CD14-positive monocyte (primary cell): ENCODE measurements at regions not wholly inside any gene's neighbourhood (a gene's known extent, or its start where the extent isn't known, plus 50 kb on each side); places are given as distances from the start of the nearest gene placed in this dataset.

Experiments used
- DNase-seq, 3 donors: peaks; one replicate each; pipeline ENCODE4 v3.0.0-alpha.2; 2011 to 2022
- H2AFZ ChIP-seq: 2 replicates; pipeline ENCODE4 v1.6.0; 2012; ENCODE audit warnings: mild to moderate bottlenecking, low read depth, low read length, inconsistent platforms; ENCODE audit not compliant: insufficient read depth, poor library complexity, severe bottlenecking
- H3K27ac ChIP-seq, 2 donors: 1 replicate in 1 of 2; 2 replicates in 1 of 2; pipeline ENCODE4 v1.5.1; 2012 to 2013; ENCODE audit warnings: low read length in 2 of 2, control low read depth in 1 of 2, inconsistent platforms in 1 of 2, low read depth in 1 of 2, mild to moderate bottlenecking in 1 of 2
- H3K27me3 ChIP-seq, 2 donors: one replicate each; pipeline versions ENCODE4 v1.6.0 to v1.6.1; 2011 to 2013; ENCODE audit warnings: low read length in 2 of 2; ENCODE audit not compliant: control insufficient read depth in 2 of 2, insufficient read depth in 2 of 2
- H3K36me3 ChIP-seq, 2 donors: replicated peaks in 1 of 2; 1 replicate in 1 of 2; 2 replicates in 1 of 2; pipeline versions ENCODE4 v1.5.1 to v1.6.1; 2012 to 2013; ENCODE audit warnings: low read length in 2 of 2, control low read depth in 1 of 2, inconsistent platforms in 1 of 2, mild to moderate bottlenecking in 1 of 2; ENCODE audit not compliant: insufficient read depth in 2 of 2, control insufficient read depth in 1 of 2
- H3K4me1 ChIP-seq, 2 donors: 1 replicate in 1 of 2; 2 replicates in 1 of 2; pipeline versions ENCODE4 v1.5.1 to v1.6.1; 2012 to 2013; ENCODE audit warnings: low read length in 2 of 2, control low read depth in 1 of 2, inconsistent platforms in 1 of 2, mild to moderate bottlenecking in 1 of 2, moderate library complexity in 1 of 2; ENCODE audit not compliant: insufficient read depth in 2 of 2, control insufficient read depth in 1 of 2
- H3K4me2 ChIP-seq: replicated peaks from 2 replicates; pipeline ENCODE3; 2012; ENCODE audit warnings: low read length, moderate library complexity, mild to moderate bottlenecking; ENCODE audit not compliant: poor library complexity, severe bottlenecking; ENCODE audit errors: extremely low read depth
- H3K4me3 ChIP-seq, 3 experiments: fragments of 200-600 bp in 1 of 3; sonication (generic) in 1 of 3; replicated peaks in 1 of 3; 1 replicate in 2 of 3; 2 replicates in 1 of 3; pipeline ENCODE4 v1.5.1; 2011 to 2013; ENCODE audit warnings: low read length in 3 of 3, mild to moderate bottlenecking in 3 of 3, control low read depth in 2 of 3, low read depth in 2 of 3, inconsistent platforms in 1 of 3, moderate library complexity in 1 of 3
- H3K79me2 ChIP-seq: 2 replicates; pipeline ENCODE4 v1.6.0; 2012; ENCODE audit warnings: mild to moderate bottlenecking, control low read depth, inconsistent platforms, low read length, moderate library complexity; ENCODE audit not compliant: insufficient read depth
- H3K9ac ChIP-seq: 2 replicates; pipeline ENCODE4 v1.6.0; 2017; ENCODE audit warnings: low read length, mild to moderate bottlenecking; ENCODE audit not compliant: insufficient read depth, poor library complexity, severe bottlenecking
- H3K9me3 ChIP-seq, 2 donors: replicated peaks in 1 of 2; 1 replicate in 1 of 2; 2 replicates in 1 of 2; pipeline versions ENCODE4 v1.5.1 to v1.6.1; 2012 to 2013; ENCODE audit warnings: low read length in 2 of 2, control low read depth in 1 of 2; ENCODE audit not compliant: control insufficient read depth in 1 of 2, insufficient read depth in 1 of 2
- H4K20me1 ChIP-seq: 2 replicates; pipeline ENCODE4 v1.6.0; 2012; ENCODE audit warnings: mild to moderate bottlenecking, low read length, control low read depth, moderate library complexity; ENCODE audit not compliant: insufficient read depth
- H3K27ac Mint-ChIP-seq, 7 donors: one replicate each; pipeline ENCODE4 v1.8.0; 2020; ENCODE audit warnings: mild to moderate bottlenecking in 7 of 7, mixed read lengths in 7 of 7, moderate library complexity in 6 of 7, inconsistent platforms in 2 of 7
- H3K27me3 Mint-ChIP-seq, 3 donors: one replicate each; pipeline ENCODE4 v1.8.0; 2021 to 2022; ENCODE audit warnings: low read depth in 3 of 3, mild to moderate bottlenecking in 3 of 3, mixed read lengths in 3 of 3, moderate library complexity in 3 of 3, inconsistent platforms in 1 of 3
- H3K36me3 Mint-ChIP-seq, 2 donors: one replicate each; pipeline ENCODE4 v1.8.0; 2020; ENCODE audit warnings: mixed read lengths in 2 of 2, inconsistent platforms in 1 of 2, mild to moderate bottlenecking in 1 of 2
- H3K4me1 Mint-ChIP-seq: one replicate; pipeline ENCODE4 v1.8.0; 2020; ENCODE audit warnings: mild to moderate bottlenecking, mixed read lengths
- H3K4me3 Mint-ChIP-seq, 2 donors: one replicate each; pipeline ENCODE4 v1.8.0; 2020; ENCODE audit warnings: mild to moderate bottlenecking in 2 of 2, mixed read lengths in 2 of 2, moderate library complexity in 1 of 2
- H3K9me3 Mint-ChIP-seq, 7 donors: one replicate each; pipeline ENCODE4 v1.8.0; 2020 to 2022; ENCODE audit warnings: mixed read lengths in 7 of 7, mild to moderate bottlenecking in 6 of 7, moderate library complexity in 6 of 7, inconsistent platforms in 2 of 7
- CTCF ChIP-seq: fragments of 200-600 bp; IDR thresholded peaks from one replicate; pipeline ENCODE4 v1.8.0; 2022; ENCODE audit warnings: antibody characterized with exemption, mild to moderate bottlenecking
- WGBS: methylation state at CpG from one replicate; pipeline ENCODE4 v1.1.5; 2013; ENCODE audit warnings: missing lambda C conversion rate; ENCODE audit not compliant: insufficient coverage; 5-methylcytosine and 5-hydroxymethylcytosine counted together
- intact Hi-C, 2 donors: fragments of 100-400 bp; cut with micrococcal nuclease; formaldehyde crosslinking; loops; one replicate each; pipeline versions ENCODE4 v1.15.0 to v1.15.1; 2023

- no peaks in the 10 kb centered on the region for H3K36me3 Mint-ChIP-seq
- Histone ChIP-seq H3K4me2 (no peak overlapping the region), H3K4me1 (no peaks in the 10 kb centered on the region), H3K36me3 (no peaks in the 10 kb centered on the region), H3K27me3 (no peaks in the 10 kb centered on the region), H3K9me3 (peaks cover 5 to 19% of the 10 kb centered on the region in 2 donors), H3K27ac (no peak overlapping the region), H3K4me3 (no peak overlapping the region), H3K9ac (no peak overlapping the region), H3K79me2 (no peaks in the 10 kb centered on the region), H2AFZ (no peak overlapping the region), H4K20me1 (no peaks in the 10 kb centered on the region)
- no peak overlapping the region for H3K27ac Mint-ChIP-seq
- DNase-seq = no peak
- TF ChIP-seq CTCF = no peak
- intact Hi-C loops = no loop called here
- no peak overlapping the region for H3K4me3 Mint-ChIP-seq
- H3K27me3 Mint-ChIP-seq = peaks cover 0 to 8% (median 7%) of the 10 kb centered on the region in 3 donors
- peaks cover 6 to 20% (median 12%) of the 10 kb centered on the region in 7 donors for H3K9me3 Mint-ChIP-seq
- WGBS = 100% methylated on average over 2 of the region's 2 CpGs
- H3K4me1 Mint-ChIP-seq = no peaks in the 10 kb centered on the region
Observed at GRCh38 chr13:22049384-22049783, 378.5 kb downstream of the FGF9 start.

- Histone ChIP-seq H3K27me3 (no peaks in the 10 kb centered on the region), H3K4me2 (no peak overlapping the region), H3K9ac (no peak overlapping the region), H3K4me3 (no peak overlapping the region), H3K4me1 (no peaks in the 10 kb centered on the region), H3K36me3 (no peaks in the 10 kb centered on the region), H3K79me2 (no peaks in the 10 kb centered on the region), H3K27ac (no peak overlapping the region), H3K9me3 (peaks cover 5 to 19% of the 10 kb centered on the region in 2 donors), H4K20me1 (no peaks in the 10 kb centered on the region), H2AFZ (no peak overlapping the region)
- 94% methylated on average over 5 of the region's 6 CpGs for WGBS
- Mint-ChIP-seq H3K27ac (no peak overlapping the region), H3K4me1 (no peaks in the 10 kb centered on the region), H3K9me3 (peaks cover 6 to 24% (median 12%) of the 10 kb centered on the region in 7 donors), H3K36me3 (no peaks in the 10 kb centered on the region), H3K27me3 (peaks cover 1 to 7% (median 5%) of the 10 kb centered on the region in 3 donors), H3K4me3 (no peak overlapping the region)
- intact Hi-C loops = no loop called here
- no peak for DNase-seq
- TF ChIP-seq CTCF = no peak
Observed at GRCh38 chr13:22050951-22051563, 380.2 kb downstream of the FGF9 start.
